SK-N-SH (cell line): ENCODE measurements at regions not wholly inside any gene's neighbourhood (a gene's known extent, or its start where the extent isn't known, plus 50 kb on each side); places are given as distances from the start of the nearest gene placed in this dataset.

Experiments
- FOXJ3 ChIP-seq: sonication (generic); formaldehyde crosslinking; IDR thresholded peaks from 2 replicates; pipeline ENCODE4 v1.5.1; 2020; ENCODE audit warnings: mild to moderate bottlenecking, missing genetic modification reagents
- REST ChIP-seq: IDR thresholded peaks from 2 replicates; pipeline ENCODE4 v1.6.1; 2012; ENCODE audit warnings: mild to moderate bottlenecking, low read depth, low read length, moderate library complexity

- TF ChIP-seq FOXJ3 (CRISPR knock-in tag) (no peak), REST (no peak)
Measured at GRCh38 chr2:13056259-13056843, 339.6 kb downstream of the TRIB2 start.
